Uterus (tissue), 2 donors: ENCODE measurements at regions not wholly inside any gene's neighbourhood (a gene's known extent, or its start where the extent isn't known, plus 50 kb on each side); places are given as distances from the start of the nearest gene placed in this dataset.

Experiments
- CTCF ChIP-seq, 4 experiments: fragments of 200-600 bp in 2 of 4; fragments of 450-650 bp in 2 of 4; sonication (generic) in 2 of 4; IDR thresholded peaks; one replicate each; pipeline ENCODE4 v1.5.1; 2016 to 2019; ENCODE audit warnings: antibody characterized with exemption in 4 of 4, mild to moderate bottlenecking in 2 of 4, moderate library complexity in 1 of 4
- POLR2A ChIP-seq, 2 donors: fragments of 450-650 bp; IDR thresholded peaks; one replicate each; pipeline ENCODE4 v1.6.1; 2016; ENCODE audit warnings: antibody characterized with exemption in 2 of 2, mild to moderate bottlenecking in 1 of 2, moderate library complexity in 1 of 2

GRCh38 chrX:9335251-9335650, 129.6 kb upstream of the TBL1X start:
- TF ChIP-seq CTCF (IDR thresholded peaks at IDR 0.05), result no peak
- TF ChIP-seq POLR2A (IDR thresholded peaks at IDR 0.05), result no peak
